Keratinocyte (primary cell): ENCODE measurements at regions not wholly inside any gene's neighbourhood (a gene's known extent, or its start where the extent isn't known, plus 50 kb on each side); places are given as distances from the start of the nearest gene placed in this dataset.

Experiments
- DNase-seq: peaks from one replicate; pipeline ENCODE4 v3.0.0-alpha.2; 2011; ENCODE audit warnings: low read depth, missing footprints, low spot score
- FAIRE-seq: peaks from 2 replicates; lab custom pipeline; 2011; peaks lifted over from hg19 to GRCh38; lab: Jason Lieb, UNC
- H2AFZ ChIP-seq: 2 replicates; pipeline ENCODE4 v1.6.0; 2012; ENCODE audit warnings: low read length, control low read depth, inconsistent platforms; ENCODE audit not compliant: control insufficient read depth
- H3K27ac ChIP-seq: 2 replicates; pipeline ENCODE4 v1.5.1; 2011; ENCODE audit warnings: low read length; ENCODE audit not compliant: control insufficient read depth, insufficient read depth
- H3K27me3 ChIP-seq: 3 replicates; pipeline ENCODE4 v1.6.0; 2011; ENCODE audit warnings: low read length; ENCODE audit not compliant: control insufficient read depth, insufficient read depth; ENCODE audit errors: extremely low read depth
- H3K36me3 ChIP-seq, 2 experiments: 2 replicates in 1 of 2; 3 replicates in 1 of 2; pipeline ENCODE4 v1.5.1; 2011; ENCODE audit warnings: low read length in 2 of 2, mild to moderate bottlenecking in 1 of 2; ENCODE audit not compliant: control insufficient read depth in 2 of 2, insufficient read depth in 2 of 2; ENCODE audit errors: extremely low read depth in 1 of 2
- H3K4me1 ChIP-seq: 3 replicates; pipeline ENCODE4 v1.5.1; 2011; ENCODE audit warnings: low read length; ENCODE audit not compliant: control insufficient read depth, insufficient read depth; ENCODE audit errors: extremely low read depth
- H3K4me2 ChIP-seq: 3 replicates; pipeline ENCODE4 v1.6.0; 2011; ENCODE audit warnings: low read depth, low read length; ENCODE audit not compliant: control insufficient read depth, insufficient read depth; ENCODE audit errors: extremely low read depth
- H3K4me3 ChIP-seq, 3 experiments: fragments of 200-600 bp in 1 of 3; sonication (generic) in 1 of 3; 2 replicates in 2 of 3; 3 replicates in 1 of 3; pipeline ENCODE4 v1.5.1; 2011 to 2016; ENCODE audit warnings: low read length in 3 of 3, mild to moderate bottlenecking in 3 of 3, control low read depth in 2 of 3, inconsistent platforms in 1 of 3, low read depth in 1 of 3, mixed read lengths in 1 of 3, mixed run types in 1 of 3, moderate library complexity in 1 of 3; ENCODE audit not compliant: control insufficient read depth in 2 of 3, insufficient read depth in 2 of 3; ENCODE audit errors: extremely low read depth in 1 of 3
- H3K79me2 ChIP-seq: 2 replicates; pipeline ENCODE4 v1.6.0; 2012; ENCODE audit warnings: low read length; ENCODE audit not compliant: control insufficient read depth, insufficient read depth
- H3K9ac ChIP-seq: 3 replicates; pipeline ENCODE4 v1.6.0; 2011; ENCODE audit warnings: low read length; ENCODE audit not compliant: control insufficient read depth, insufficient read depth; ENCODE audit errors: extremely low read depth
- H3K9me1 ChIP-seq: 3 replicates; pipeline ENCODE4 v1.6.0; 2011; ENCODE audit warnings: low read length; ENCODE audit not compliant: control insufficient read depth, insufficient read depth; ENCODE audit errors: extremely low read depth
- H3K9me3 ChIP-seq: 2 replicates; pipeline ENCODE4 v1.5.1; 2012; ENCODE audit warnings: low read depth, low read length; ENCODE audit not compliant: control insufficient read depth
- H4K20me1 ChIP-seq: 3 replicates; pipeline ENCODE4 v1.6.0; 2011; ENCODE audit warnings: low read length; ENCODE audit not compliant: control insufficient read depth, insufficient read depth; ENCODE audit errors: extremely low read depth
- CTCF ChIP-seq, 3 experiments: IDR thresholded peaks in 1 of 3; conservative IDR thresholded peaks in 1 of 3; optimal IDR thresholded peaks in 1 of 3; 2 replicates in 2 of 3; 3 replicates in 1 of 3; pipeline versions ENCODE3 to v1.5.1; 2011; ENCODE audit warnings: low read length in 3 of 3, mild to moderate bottlenecking in 3 of 3, moderate library complexity in 2 of 3, control low read depth in 1 of 3, inconsistent platforms in 1 of 3; ENCODE audit not compliant: insufficient read depth in 2 of 3; ENCODE audit errors: extremely low read depth in 1 of 3
- EZH2 ChIP-seq: IDR thresholded peaks from one replicate; pipeline ENCODE4 v1.6.1; 2012; ENCODE audit warnings: inconsistent platforms, mild to moderate bottlenecking, low read length, moderate library complexity
- dilution Hi-C: fragments of 300-500 bp; cut with MboI; formaldehyde crosslinking; loops from one replicate; pipeline ENCODE4 v1.7.0; 2020; ENCODE audit warnings: low sequenced_read_pairs; ENCODE audit not compliant: extremely low pct_ligation_motif_present

- DNase-seq: no peak
- no peaks in the 10 kb centered on the region for H3K9me3 ChIP-seq
- H3K9ac ChIP-seq: no peak overlapping the region
- no peaks in the 10 kb centered on the region for H3K36me3 ChIP-seq
- no peak overlapping the region for H2AFZ ChIP-seq
- H3K4me2 ChIP-seq: no peak overlapping the region
- dilution Hi-C loops: no loop called here
- H3K4me1 ChIP-seq: peaks cover 19% of the 10 kb centered on the region
- H3K27me3 ChIP-seq: peaks cover 63% of the 10 kb centered on the region
- peaks cover 7% of the 10 kb centered on the region for H4K20me1 ChIP-seq
- TF ChIP-seq CTCF (optimal IDR thresholded peaks at IDR 0.05 in 1 of 3, IDR thresholded peaks at IDR 0.05 in 1 of 3, conservative IDR thresholded peaks at IDR 0.05 in 1 of 3; ENCODE audit: extremely low read depth in 1 of 3, insufficient read depth in 2 of 3, low read length in 3 of 3): no peak
- no peak for TF ChIP-seq EZH2
- no peaks in the 10 kb centered on the region for H3K79me2 ChIP-seq
- no peaks in the 10 kb centered on the region for H3K9me1 ChIP-seq
- no peak overlapping the region for H3K4me3 ChIP-seq
- FAIRE-seq: no peak
- no peak overlapping the region for H3K27ac ChIP-seq
Observed at GRCh38 chr15:70530017-70530499, 233.3 kb downstream of the UACA start.

- no peak overlapping the region for H2AFZ ChIP-seq
- H3K4me1 ChIP-seq: peaks cover 19% of the 10 kb centered on the region
- no peak overlapping the region for H3K4me2 ChIP-seq
- no peaks in the 10 kb centered on the region for H3K9me3 ChIP-seq
- no peaks in the 10 kb centered on the region for H3K79me2 ChIP-seq
- FAIRE-seq (no peak), DNase-seq (no peak)
- no peak overlapping the region for H3K9ac ChIP-seq
- no peaks in the 10 kb centered on the region for H3K9me1 ChIP-seq
- no peak overlapping the region for H3K4me3 ChIP-seq
- H3K27ac ChIP-seq: no peak overlapping the region
- no peak for TF ChIP-seq CTCF (optimal IDR thresholded peaks at IDR 0.05 in 1 of 3, IDR thresholded peaks at IDR 0.05 in 1 of 3, conservative IDR thresholded peaks at IDR 0.05 in 1 of 3; ENCODE audit: extremely low read depth in 1 of 3, insufficient read depth in 2 of 3, low read length in 3 of 3)
- TF ChIP-seq EZH2: no peak
- dilution Hi-C loops: no loop called here
- H4K20me1 ChIP-seq: peaks cover 7% of the 10 kb centered on the region
- H3K36me3 ChIP-seq: no peaks in the 10 kb centered on the region
- H3K27me3 ChIP-seq: peaks cover 62% of the 10 kb centered on the region
Observed at GRCh38 chr15:70528816-70529215, 234.5 kb downstream of the UACA start.
